DOHH2 (cell line): ENCODE measurements at regions not wholly inside any gene's neighbourhood (a gene's known extent, or its start where the extent isn't known, plus 50 kb on each side); places are given as distances from the start of the nearest gene placed in this dataset.

Source experiments
- H3F3A ChIP-seq: fragments of 200-600 bp; sonication (generic), shearing (Covaris generic); 2 replicates; pipeline ENCODE4 v1.6.0; 2016; ENCODE audit warnings: antibody characterized with exemption, mild to moderate bottlenecking; ENCODE audit not compliant: control insufficient read depth, insufficient read depth
- H3K27ac ChIP-seq: fragments of 200-600 bp; sonication (generic); 2 replicates; pipeline ENCODE4 v1.5.1; 2014; ENCODE audit warnings: low read depth, mild to moderate bottlenecking, low read length, moderate library complexity
- H3K27me3 ChIP-seq: fragments of 200-600 bp; sonication (generic); 2 replicates; pipeline ENCODE4 v1.6.1; 2014; ENCODE audit warnings: mild to moderate bottlenecking, low read length, mixed read lengths; ENCODE audit not compliant: control insufficient read depth
- H3K36me3 ChIP-seq: fragments of 200-600 bp; sonication (generic); 2 replicates; pipeline ENCODE4 v1.6.1; 2014; ENCODE audit warnings: mild to moderate bottlenecking, low read length, moderate library complexity, mixed read lengths; ENCODE audit not compliant: control insufficient read depth
- H3K4me1 ChIP-seq: fragments of 200-600 bp; sonication (generic); 2 replicates; pipeline ENCODE4 v1.6.1; 2014; ENCODE audit warnings: mild to moderate bottlenecking, low read length, mixed read lengths; ENCODE audit not compliant: control insufficient read depth
- H3K4me2 ChIP-seq: fragments of 200-600 bp; sonication (generic); 2 replicates; pipeline ENCODE4 v1.6.0; 2014; ENCODE audit warnings: mild to moderate bottlenecking, low read length, moderate library complexity
- H3K4me3 ChIP-seq: fragments of 200-600 bp; sonication (generic); 2 replicates; pipeline ENCODE4 v1.5.1; 2014; ENCODE audit warnings: mild to moderate bottlenecking, low read length, mixed read lengths
- H3K79me2 ChIP-seq: fragments of 200-600 bp; sonication (generic); 2 replicates; pipeline ENCODE4 v1.6.1; 2014; ENCODE audit warnings: mild to moderate bottlenecking, low read length, mixed read lengths; ENCODE audit not compliant: control insufficient read depth
- H3K9me2 ChIP-seq: fragments of 200-600 bp; sonication (generic); replicated peaks from 2 replicates; pipeline ENCODE4 v1.6.1; 2014; ENCODE audit warnings: mild to moderate bottlenecking, low read length, mixed read lengths; ENCODE audit not compliant: control insufficient read depth
- H3K9me3 ChIP-seq: fragments of 200-600 bp; sonication (generic); 2 replicates; pipeline ENCODE4 v1.6.1; 2014; ENCODE audit warnings: antibody characterized with exemption, low read length, mixed read lengths; ENCODE audit not compliant: control insufficient read depth, insufficient read depth
- H4K20me1 ChIP-seq: fragments of 200-600 bp; sonication (generic); 2 replicates; pipeline ENCODE4 v1.6.0; 2014; ENCODE audit warnings: low read depth, mild to moderate bottlenecking, antibody characterized with exemption, low read length, moderate library complexity; ENCODE audit not compliant: control insufficient read depth, insufficient read depth
- CTCF ChIP-seq: fragments of 200-600 bp; sonication (generic); IDR thresholded peaks from one replicate; pipeline ENCODE4 v1.5.1; 2014; ENCODE audit warnings: antibody characterized with exemption, mild to moderate bottlenecking, low read depth, low read length; ENCODE audit not compliant: poor library complexity, severe bottlenecking
- EZH2phosphoT487 ChIP-seq: fragments of 200-600 bp; sonication (generic); IDR thresholded peaks from 2 replicates; pipeline ENCODE4 v1.6.1; 2017; ENCODE audit warnings: borderline replicate concordance, mild to moderate bottlenecking, antibody characterized with exemption, low read length, moderate library complexity, mixed read lengths

- no peak for TF ChIP-seq EZH2phosphoT487
- no peak for TF ChIP-seq CTCF
- Histone ChIP-seq H3F3A (no peaks in the 10 kb centered on the region), H3K27ac (no peak overlapping the region), H3K79me2 (no peaks in the 10 kb centered on the region), H4K20me1 (no peaks in the 10 kb centered on the region), H3K4me3 (no peak overlapping the region), H3K36me3 (no peaks in the 10 kb centered on the region), H3K27me3 (no peaks in the 10 kb centered on the region), H3K9me2 (no peaks in the 10 kb centered on the region), H3K4me1 (no peaks in the 10 kb centered on the region), H3K9me3 (no peaks in the 10 kb centered on the region), H3K4me2 (no peak overlapping the region)
These were observed 1072.4 kb downstream of the TMTC2 start for GRCh38 chr12:83758888-83759631.

- Histone ChIP-seq H3F3A (no peaks in the 10 kb centered on the region), H4K20me1 (no peaks in the 10 kb centered on the region), H3K27me3 (no peaks in the 10 kb centered on the region), H3K4me2 (no peak overlapping the region), H3K9me2 (no peaks in the 10 kb centered on the region), H3K4me3 (no peak overlapping the region), H3K4me1 (no peaks in the 10 kb centered on the region), H3K9me3 (no peaks in the 10 kb centered on the region), H3K79me2 (no peaks in the 10 kb centered on the region), H3K36me3 (no peaks in the 10 kb centered on the region), H3K27ac (no peak overlapping the region)
- TF ChIP-seq EZH2phosphoT487 (no peak), CTCF (no peak)
These were observed 1067.2 kb downstream of the TMTC2 start for GRCh38 chr12:83753904-83754303.

GRCh38 chr12:83753205-83753604 is 1066.5 kb downstream of the TMTC2 start:
- no peak overlapping the region for H3K4me3 ChIP-seq
- H3K79me2 ChIP-seq: no peaks in the 10 kb centered on the region
- H3F3A ChIP-seq: no peaks in the 10 kb centered on the region
- H3K4me1 ChIP-seq: no peaks in the 10 kb centered on the region
- H3K27me3 ChIP-seq: no peaks in the 10 kb centered on the region
- H3K9me2 ChIP-seq: no peaks in the 10 kb centered on the region
- no peaks in the 10 kb centered on the region for H4K20me1 ChIP-seq
- no peaks in the 10 kb centered on the region for H3K36me3 ChIP-seq
- no peak overlapping the region for H3K27ac ChIP-seq
- no peaks in the 10 kb centered on the region for H3K9me3 ChIP-seq
- TF ChIP-seq CTCF (no peak), EZH2phosphoT487 (no peak)
- no peak overlapping the region for H3K4me2 ChIP-seq
